HFFc6 (cell line): ENCODE measurements at regions not wholly inside any gene's neighbourhood (a gene's known extent, or its start where the extent isn't known, plus 50 kb on each side); places are given as distances from the start of the nearest gene placed in this dataset.

Experiments
- DNase-seq: peaks from one replicate; pipeline ENCODE4 v3.0.0-alpha.2; 2018
- H3K27ac Mint-ChIP-seq: 2 replicates; pipeline ENCODE4 v1.8.0; 2020; ENCODE audit warnings: mild to moderate bottlenecking, mixed read lengths
- H3K27me3 Mint-ChIP-seq: 2 replicates; pipeline ENCODE4 v1.8.0; 2021; ENCODE audit warnings: mild to moderate bottlenecking, moderate library complexity, mixed read lengths; ENCODE audit not compliant: insufficient read depth
- H3K36me3 Mint-ChIP-seq: 2 replicates; pipeline ENCODE4 v1.8.0; 2021; ENCODE audit warnings: low read depth, mixed read lengths
- H3K4me1 Mint-ChIP-seq: 2 replicates; pipeline ENCODE4 v1.8.0; 2020; ENCODE audit warnings: low read depth, mixed read lengths
- H3K4me3 Mint-ChIP-seq: 2 replicates; pipeline ENCODE4 v1.8.0; 2020; ENCODE audit warnings: mild to moderate bottlenecking, moderate library complexity, mixed read lengths
- H3K9me3 Mint-ChIP-seq: 2 replicates; pipeline ENCODE4 v1.8.0; 2020; ENCODE audit warnings: mild to moderate bottlenecking, mixed read lengths
- CTCF ChIP-seq: fragments of 200-600 bp; sonication (generic); IDR thresholded peaks from 2 replicates; pipeline ENCODE4 v1.5.0; 2021; ENCODE audit warnings: antibody characterized with exemption, mild to moderate bottlenecking

- Mint-ChIP-seq H3K27me3 (no peaks in the 10 kb centered on the region; the same call in none of the 2 replicates), H3K4me1 (no peaks in the 10 kb centered on the region), H3K9me3 (peaks cover 59% of the 10 kb centered on the region), H3K4me3 (no peak overlapping the region), H3K27ac (no peak overlapping the region), H3K36me3 (no peaks in the 10 kb centered on the region)
- no peak for TF ChIP-seq CTCF
- DNase-seq = no peak
Measured at GRCh38 chr14:40232302-40232701, 800.1 kb upstream of the FBXO33 start.

GRCh38 chr14:40229676-40230075 is 797.4 kb upstream of the FBXO33 start:
- Mint-ChIP-seq H3K36me3 (no peaks in the 10 kb centered on the region), H3K27me3 (no peaks in the 10 kb centered on the region; the same call in 1 of the 2 replicates), H3K4me1 (no peaks in the 10 kb centered on the region), H3K9me3 (peaks cover 35% of the 10 kb centered on the region), H3K4me3 (no peak overlapping the region), H3K27ac (no peak overlapping the region)
- no peak for TF ChIP-seq CTCF
- no peak for DNase-seq

GRCh38 chr14:40222996-40223395 is 790.8 kb upstream of the FBXO33 start:
- no peak overlapping the region for H3K4me3 Mint-ChIP-seq
- no peaks in the 10 kb centered on the region for H3K36me3 Mint-ChIP-seq
- no peak overlapping the region for H3K27ac Mint-ChIP-seq
- H3K4me1 Mint-ChIP-seq = no peaks in the 10 kb centered on the region
- DNase-seq = no peak
- H3K27me3 Mint-ChIP-seq = no peaks in the 10 kb centered on the region
- peaks cover 28% of the 10 kb centered on the region for H3K9me3 Mint-ChIP-seq
- TF ChIP-seq CTCF = no peak

- Mint-ChIP-seq H3K36me3 (no peaks in the 10 kb centered on the region), H3K27me3 (no peaks in the 10 kb centered on the region), H3K4me3 (no peak overlapping the region), H3K27ac (no peak overlapping the region), H3K4me1 (no peaks in the 10 kb centered on the region), H3K9me3 (peaks cover 31% of the 10 kb centered on the region)
- DNase-seq = no peak
- no peak for TF ChIP-seq CTCF
Measured at GRCh38 chr14:40221428-40221827, 789.2 kb upstream of the FBXO33 start.

- DNase-seq = no peak
- H3K4me3 Mint-ChIP-seq = no peak overlapping the region
- H3K4me1 Mint-ChIP-seq = no peaks in the 10 kb centered on the region
- TF ChIP-seq CTCF = no peak
- no peak overlapping the region for H3K27ac Mint-ChIP-seq
- peaks cover 35% of the 10 kb centered on the region for H3K9me3 Mint-ChIP-seq
- no peaks in the 10 kb centered on the region for H3K27me3 Mint-ChIP-seq
- no peaks in the 10 kb centered on the region for H3K36me3 Mint-ChIP-seq
Measured at GRCh38 chr14:40219032-40219431, 786.8 kb upstream of the FBXO33 start.

GRCh38 chr14:40218282-40218941 is 786.2 kb upstream of the FBXO33 start:
- Mint-ChIP-seq H3K9me3 (peaks cover 39% of the 10 kb centered on the region), H3K27ac (no peak overlapping the region), H3K4me3 (no peak overlapping the region), H3K4me1 (no peaks in the 10 kb centered on the region), H3K36me3 (no peaks in the 10 kb centered on the region), H3K27me3 (no peaks in the 10 kb centered on the region)
- DNase-seq = no peak
- TF ChIP-seq CTCF = no peak
